GM12874 (cell line): ENCODE measurements at regions not wholly inside any gene's neighbourhood (a gene's known extent, or its start where the extent isn't known, plus 50 kb on each side); places are given as distances from the start of the nearest gene placed in this dataset.

Source experiments
- CTCF ChIP-seq: IDR thresholded peaks from 2 replicates; pipeline ENCODE4 v1.5.1; 2011; ENCODE audit warnings: low read depth, mild to moderate bottlenecking, control low read depth, low read length, moderate library complexity; ENCODE audit not compliant: insufficient read depth

- no peak for TF ChIP-seq CTCF
Observed at GRCh38 chr18:29496152-29496680, 1319.3 kb upstream of the CDH2 start.

GRCh38 chr18:29494371-29494770, 1317.4 kb upstream of the CDH2 start:
- TF ChIP-seq CTCF = no peak

- no peak for TF ChIP-seq CTCF
Observed at GRCh38 chr18:29491907-29492306, 1315.0 kb upstream of the CDH2 start.

- TF ChIP-seq CTCF = no peak
Observed at GRCh38 chr18:29488617-29489016, 1311.7 kb upstream of the CDH2 start.

GRCh38 chr18:29465526-29465925, 1288.6 kb upstream of the CDH2 start:
- no peak for TF ChIP-seq CTCF

GRCh38 chr18:29459972-29460371, 1283.0 kb upstream of the CDH2 start:
- TF ChIP-seq CTCF = no peak

- no peak for TF ChIP-seq CTCF
Observed at GRCh38 chr18:29457316-29457889, 1280.5 kb upstream of the CDH2 start.
